Fibroblast of peridontal ligament (primary cell): ENCODE measurements at regions not wholly inside any gene's neighbourhood (a gene's known extent, or its start where the extent isn't known, plus 50 kb on each side); places are given as distances from the start of the nearest gene placed in this dataset.
A peak's percentile ranks its signal among the peaks of the same experiment; 100 is the strongest.

Experiments used
- DNase-seq: peaks from one replicate; pipeline ENCODE4 v3.0.0-alpha.2; 2010; ENCODE audit errors: extremely low read depth

GRCh38 chr5:14090755-14091154 is 52.4 kb upstream of the TRIO start:
- no peak for DNase-seq

DNA sequence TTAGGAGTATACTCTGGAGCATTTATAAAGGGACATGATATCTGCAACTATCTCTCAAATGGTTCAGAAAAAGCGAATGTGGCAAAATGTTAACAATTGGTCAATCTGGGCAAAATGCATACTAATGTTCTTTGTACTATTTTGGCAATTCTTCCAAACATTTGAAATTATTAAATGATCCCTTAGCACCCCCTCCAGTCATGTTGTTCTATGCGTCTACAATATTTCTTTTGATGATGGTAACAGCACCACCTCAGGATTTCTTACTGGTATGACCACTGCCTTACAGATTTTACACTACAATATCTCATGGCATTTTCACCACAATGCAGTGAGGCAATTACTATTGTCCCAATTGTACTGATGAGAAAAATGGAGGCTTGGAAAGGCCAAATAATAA is 52.9 kb upstream of the TRIO start:
- no peak for DNase-seq

- DNase-seq, result no peak
These were observed 53.9 kb upstream of the TRIO start for GRCh38 chr5:14089198-14089597.

DNA sequence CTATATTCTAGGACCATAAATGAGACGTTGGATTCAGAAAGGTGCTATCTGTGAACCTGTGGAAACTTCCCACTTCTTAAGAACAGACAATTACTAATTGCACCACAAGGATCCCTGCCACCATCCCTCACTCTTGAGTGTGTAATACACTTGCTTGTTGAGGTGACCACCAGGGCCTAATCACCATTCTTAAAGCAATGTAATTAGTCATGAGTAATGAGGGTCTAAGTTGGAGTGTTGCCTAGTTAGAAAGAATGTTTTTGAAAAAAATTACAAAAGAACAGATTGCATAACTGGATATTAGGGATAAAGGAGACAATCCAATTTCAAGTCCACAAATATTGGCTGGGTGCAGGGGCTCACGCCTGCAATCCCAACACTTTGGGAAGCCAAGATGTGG is 56.9 kb upstream of the TRIO start:
- DNase-seq, result peak; percentile 26

DNA sequence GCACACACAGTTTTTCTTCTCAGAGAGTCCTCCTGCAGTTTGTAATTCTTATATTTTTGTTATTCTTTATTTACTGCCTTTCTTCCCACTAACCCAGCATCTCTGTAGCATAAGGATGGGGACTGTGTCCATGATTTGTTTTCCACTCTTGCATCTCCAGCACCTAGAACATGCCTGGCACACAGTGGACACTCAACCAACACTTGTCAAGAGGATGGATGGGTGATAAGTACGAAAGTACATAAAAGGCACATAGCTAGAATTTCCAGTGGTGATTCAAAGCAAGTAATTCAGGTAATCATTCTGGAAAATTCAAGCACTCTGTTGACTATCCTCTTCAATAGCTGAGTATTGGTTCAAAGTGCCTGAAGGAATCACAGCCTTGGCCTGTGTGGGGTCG is 60.2 kb upstream of the TRIO start:
- DNase-seq, result no peak

DNA sequence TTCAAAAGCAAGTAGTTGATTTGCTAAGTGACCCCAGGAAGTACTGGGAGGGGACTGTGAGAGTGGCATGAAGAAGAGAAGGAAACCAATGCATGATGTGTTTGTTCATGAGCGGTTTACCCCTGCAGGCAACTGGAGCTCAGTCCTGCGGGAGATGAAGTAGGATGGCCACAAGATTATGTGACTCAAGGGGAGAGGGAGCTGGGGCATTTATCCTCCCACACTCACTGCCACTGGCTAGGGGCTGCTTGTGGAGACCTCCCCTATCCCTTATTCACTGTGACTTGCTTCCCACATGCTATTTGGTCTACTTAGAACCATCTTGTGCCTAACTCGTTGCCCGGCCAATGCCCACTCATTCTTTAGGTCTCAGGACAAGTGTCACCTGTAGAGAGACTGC is 60.6 kb upstream of the TRIO start:
- DNase-seq, result no peak

DNA sequence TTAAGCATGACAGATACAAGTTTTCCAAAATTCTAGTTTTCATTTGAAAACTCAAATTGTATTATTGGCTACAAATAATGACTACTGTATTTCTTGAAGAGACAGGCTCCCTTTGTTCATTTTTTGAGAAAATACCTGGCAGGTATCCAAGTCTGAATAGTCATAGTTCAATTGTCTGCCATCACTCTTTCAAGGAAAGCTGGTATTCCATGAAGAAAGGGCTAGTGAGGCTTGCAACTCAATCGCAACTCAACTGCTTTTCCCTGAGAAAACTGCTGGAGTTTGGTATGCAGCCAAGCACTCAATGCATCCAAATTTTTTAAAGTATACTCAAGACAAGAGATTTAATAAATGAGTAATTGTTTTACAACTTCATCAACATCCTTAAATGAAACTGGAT is 61.4 kb upstream of the TRIO start:
- peak; percentile 33 for DNase-seq

GRCh38 chr5:14078716-14079115 is 64.4 kb upstream of the TRIO start:
- no peak for DNase-seq

GRCh38 chr5:14077501-14077900 is 65.6 kb upstream of the TRIO start:
- DNase-seq, result no peak

- DNase-seq, result no peak
These were observed 66.6 kb upstream of the TRIO start for GRCh38 chr5:14076561-14076960.

GRCh38 chr5:14075937-14076336 is 67.2 kb upstream of the TRIO start:
- DNase-seq, result no peak

DNA sequence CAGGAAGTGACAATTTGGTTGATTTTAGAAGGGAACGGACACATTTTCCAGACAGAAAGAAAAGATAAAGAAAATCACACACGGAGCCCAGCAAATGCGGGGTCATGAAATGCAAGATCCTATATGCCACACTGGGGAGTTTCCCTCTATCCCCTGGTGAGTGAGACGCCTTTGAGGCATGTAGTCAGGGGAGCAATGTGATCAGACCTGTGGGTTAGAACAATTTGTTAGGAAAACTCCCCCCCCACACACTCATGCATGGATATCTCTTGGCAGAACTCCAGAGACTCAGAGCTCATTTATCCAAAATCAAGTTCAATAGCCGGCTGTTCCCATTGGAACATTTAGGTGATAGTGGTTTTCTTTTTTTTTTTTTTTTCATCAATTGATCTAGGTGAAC is 71.7 kb upstream of the TRIO start:
- DNase-seq, result no peak

DNA sequence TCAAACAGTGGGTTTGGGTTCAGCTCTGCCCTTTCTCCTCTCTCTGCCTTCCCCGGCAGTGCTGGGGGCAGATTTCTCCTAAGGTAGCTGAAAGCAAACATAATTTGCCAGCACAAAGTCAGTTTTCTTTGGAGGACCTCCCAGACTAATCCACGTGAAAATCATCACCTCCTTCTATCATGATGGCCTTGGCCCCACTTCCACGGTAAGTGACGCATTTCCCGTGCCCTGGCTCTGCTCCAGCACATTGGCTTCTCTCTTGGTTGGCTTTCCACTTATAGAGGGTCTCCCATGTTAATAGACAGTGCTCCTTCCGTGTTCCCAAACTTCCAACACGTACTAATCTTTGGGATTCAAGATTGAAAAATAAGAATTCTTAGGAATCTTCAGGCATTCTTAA is 74.1 kb upstream of the TRIO start:
- no peak for DNase-seq

DNA sequence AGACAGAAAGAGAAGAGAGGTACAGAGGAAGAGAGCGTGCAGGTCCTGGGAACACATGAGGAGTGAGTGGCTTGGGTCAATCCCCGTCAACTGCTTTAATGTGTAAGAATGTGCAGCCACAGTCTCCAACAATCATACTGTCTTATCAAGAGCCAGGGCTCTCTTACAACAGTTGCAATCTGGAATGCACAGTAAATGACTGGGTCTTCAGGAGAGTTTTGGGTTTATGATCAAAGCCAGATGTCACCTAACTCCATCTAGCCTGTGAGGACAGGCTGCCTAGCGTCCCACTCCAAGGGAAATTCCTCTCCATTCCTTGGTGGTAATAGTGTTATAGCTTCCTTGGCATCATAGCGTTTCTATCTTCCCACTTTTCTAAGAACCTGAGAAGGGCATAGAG is 75.0 kb upstream of the TRIO start:
- peak; percentile 67 for DNase-seq

DNA sequence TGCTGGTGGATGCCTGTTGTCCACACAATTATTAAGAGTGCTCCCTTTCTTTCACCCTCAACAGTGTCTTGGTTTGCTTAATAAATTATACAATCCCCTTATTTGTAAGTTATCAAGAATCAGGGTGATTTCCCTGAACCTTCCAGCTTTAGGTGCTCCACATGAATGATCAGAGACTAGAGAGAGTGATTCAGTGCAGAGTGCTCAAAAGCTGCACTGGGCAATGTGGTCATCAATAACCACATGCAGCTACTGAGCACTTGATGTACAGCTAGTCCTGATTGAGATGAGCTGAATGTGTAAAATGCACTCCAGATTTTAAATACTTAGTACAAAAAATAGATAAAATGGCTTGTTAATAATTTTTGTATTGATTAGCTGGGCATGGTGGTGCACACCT is 76.8 kb upstream of the TRIO start:
- DNase-seq, result no peak

- peak; percentile 41 for DNase-seq
These were observed 78.3 kb upstream of the TRIO start for GRCh38 chr5:14064841-14065240.

- DNase-seq, result no peak
These were observed 79.5 kb upstream of the TRIO start for GRCh38 chr5:14063691-14064090.

- DNase-seq, result peak; percentile 42
These were observed 80.0 kb upstream of the TRIO start for GRCh38 chr5:14063138-14063537.

DNA sequence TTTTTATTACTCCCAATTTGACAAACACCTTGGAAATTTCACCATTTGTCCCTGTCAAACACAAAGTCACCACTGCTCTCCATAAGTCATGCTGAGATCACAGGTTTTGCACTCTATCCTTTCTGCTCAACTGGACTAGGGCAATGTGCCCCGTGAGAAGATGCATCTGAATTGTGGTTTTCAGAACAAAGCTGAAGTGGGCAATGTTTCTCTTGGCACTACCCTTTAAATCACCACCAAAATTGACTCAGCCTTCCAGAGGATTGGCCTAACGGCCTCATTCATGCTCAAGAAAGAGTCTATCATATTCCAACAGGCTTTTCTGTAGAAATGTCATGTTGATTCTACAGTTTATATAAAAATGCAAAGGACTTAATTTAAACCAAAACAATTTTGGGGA is 81.0 kb upstream of the TRIO start:
- DNase-seq, result peak; percentile 55

- no peak for DNase-seq
These were observed 82.0 kb upstream of the TRIO start for GRCh38 chr5:14061106-14061505.

- DNase-seq, result no peak
These were observed 82.9 kb upstream of the TRIO start for GRCh38 chr5:14060218-14060617.

GRCh38 chr5:14059810-14060209 is 83.3 kb upstream of the TRIO start:
- DNase-seq, result no peak

GRCh38 chr5:14057289-14057688 is 85.9 kb upstream of the TRIO start:
- peak; percentile 35 for DNase-seq

- no peak for DNase-seq
These were observed 87.1 kb upstream of the TRIO start for GRCh38 chr5:14056039-14056438.
